ENCODE measurements at regions not wholly inside any gene's neighbourhood (a gene's known extent, or its start where the extent isn't known, plus 50 kb on each side); places are given as distances from the start of the nearest gene placed in this dataset.

- Histone ChIP-seq H3K4me1 (ENCODE audit: control insufficient read depth, insufficient read depth, low read length) (no peaks in the 10 kb centered on the region), H3K36me3 (ENCODE audit: control insufficient read depth, insufficient read depth, low read length) (no peaks in the 10 kb centered on the region), H3K27me3 (ENCODE audit: control insufficient read depth, insufficient read depth, low read length) (no peaks in the 10 kb centered on the region), H3K4me3 (ENCODE audit: low read depth, low read length) (no peak overlapping the region), H3K27ac (ENCODE audit: low read depth, low read length) (no peak overlapping the region), H3K9me3 (ENCODE audit: control insufficient read depth, insufficient read depth, low read length) (no peaks in the 10 kb centered on the region), H3K9ac (ENCODE audit: low read depth, low read length) (no peak overlapping the region)
Measured at GRCh38 chr13:31036731-31037695, 104.6 kb downstream of the TEX26 start.

- H3K4me1 ChIP-seq (ENCODE audit: control insufficient read depth, insufficient read depth, low read length) = no peaks in the 10 kb centered on the region
- H3K27me3 ChIP-seq (ENCODE audit: control insufficient read depth, insufficient read depth, low read length) = no peaks in the 10 kb centered on the region
- H3K36me3 ChIP-seq (ENCODE audit: control insufficient read depth, insufficient read depth, low read length) = no peaks in the 10 kb centered on the region
- no peak overlapping the region for H3K4me3 ChIP-seq (ENCODE audit: low read depth, low read length)
- H3K9me3 ChIP-seq (ENCODE audit: control insufficient read depth, insufficient read depth, low read length) = no peaks in the 10 kb centered on the region
- H3K9ac ChIP-seq (ENCODE audit: low read depth, low read length) = no peak overlapping the region
- no peak overlapping the region for H3K27ac ChIP-seq (ENCODE audit: low read depth, low read length)
Measured at GRCh38 chr13:31035185-31035965, 102.9 kb downstream of the TEX26 start.

- Histone ChIP-seq H3K9ac (ENCODE audit: low read depth, low read length) (no peak overlapping the region), H3K9me3 (ENCODE audit: control insufficient read depth, insufficient read depth, low read length) (no peaks in the 10 kb centered on the region), H3K4me1 (ENCODE audit: control insufficient read depth, insufficient read depth, low read length) (no peaks in the 10 kb centered on the region), H3K27ac (ENCODE audit: low read depth, low read length) (no peak overlapping the region), H3K36me3 (ENCODE audit: control insufficient read depth, insufficient read depth, low read length) (no peaks in the 10 kb centered on the region), H3K27me3 (ENCODE audit: control insufficient read depth, insufficient read depth, low read length) (no peaks in the 10 kb centered on the region), H3K4me3 (ENCODE audit: low read depth, low read length) (no peak overlapping the region)
Measured at GRCh38 chr13:31032528-31033113, 100.2 kb downstream of the TEX26 start.

GRCh38 chr13:31031482-31031881 is 99.0 kb downstream of the TEX26 start:
- H3K9ac ChIP-seq (ENCODE audit: low read depth, low read length) = no peak overlapping the region
- no peaks in the 10 kb centered on the region for H3K9me3 ChIP-seq (ENCODE audit: control insufficient read depth, insufficient read depth, low read length)

GRCh38 chr13:31029102-31029501 is 96.6 kb downstream of the TEX26 start:
- H3K9me3 ChIP-seq (ENCODE audit: control insufficient read depth, insufficient read depth, low read length) = no peaks in the 10 kb centered on the region
- no peaks in the 10 kb centered on the region for H3K36me3 ChIP-seq (ENCODE audit: control insufficient read depth, insufficient read depth, low read length)

More at GRCh38 chr13:31031482-31031881, 99.0 kb downstream of the TEX26 start:
- no peak overlapping the region for H3K27ac ChIP-seq (ENCODE audit: low read depth, low read length)
- no peaks in the 10 kb centered on the region for H3K27me3 ChIP-seq (ENCODE audit: control insufficient read depth, insufficient read depth, low read length)
- H3K4me3 ChIP-seq (ENCODE audit: low read depth, low read length) = no peak overlapping the region
- no peaks in the 10 kb centered on the region for H3K36me3 ChIP-seq (ENCODE audit: control insufficient read depth, insufficient read depth, low read length)
- H3K4me1 ChIP-seq (ENCODE audit: control insufficient read depth, insufficient read depth, low read length) = no peaks in the 10 kb centered on the region

GRCh38 chr13:31027136-31027535 is 94.7 kb downstream of the TEX26 start:
- Histone ChIP-seq H3K9ac (ENCODE audit: low read depth, low read length) (no peak overlapping the region), H3K4me1 (ENCODE audit: control insufficient read depth, insufficient read depth, low read length) (no peaks in the 10 kb centered on the region), H3K27ac (ENCODE audit: low read depth, low read length) (no peak overlapping the region), H3K4me3 (ENCODE audit: low read depth, low read length) (no peak overlapping the region), H3K9me3 (ENCODE audit: control insufficient read depth, insufficient read depth, low read length) (no peaks in the 10 kb centered on the region), H3K27me3 (ENCODE audit: control insufficient read depth, insufficient read depth, low read length) (no peaks in the 10 kb centered on the region), H3K36me3 (ENCODE audit: control insufficient read depth, insufficient read depth, low read length) (no peaks in the 10 kb centered on the region)

More at GRCh38 chr13:31029102-31029501, 96.6 kb downstream of the TEX26 start:
- Histone ChIP-seq H3K4me1 (ENCODE audit: control insufficient read depth, insufficient read depth, low read length) (no peaks in the 10 kb centered on the region), H3K27me3 (ENCODE audit: control insufficient read depth, insufficient read depth, low read length) (no peaks in the 10 kb centered on the region), H3K27ac (ENCODE audit: low read depth, low read length) (no peak overlapping the region), H3K4me3 (ENCODE audit: low read depth, low read length) (no peak overlapping the region), H3K9ac (ENCODE audit: low read depth, low read length) (no peak overlapping the region)

Measured in HUES48 (cell line).